ENCODE measurements at regions not wholly inside any gene's neighbourhood (a gene's known extent, or its start where the extent isn't known, plus 50 kb on each side); places are given as distances from the start of the nearest gene placed in this dataset.

DNA sequence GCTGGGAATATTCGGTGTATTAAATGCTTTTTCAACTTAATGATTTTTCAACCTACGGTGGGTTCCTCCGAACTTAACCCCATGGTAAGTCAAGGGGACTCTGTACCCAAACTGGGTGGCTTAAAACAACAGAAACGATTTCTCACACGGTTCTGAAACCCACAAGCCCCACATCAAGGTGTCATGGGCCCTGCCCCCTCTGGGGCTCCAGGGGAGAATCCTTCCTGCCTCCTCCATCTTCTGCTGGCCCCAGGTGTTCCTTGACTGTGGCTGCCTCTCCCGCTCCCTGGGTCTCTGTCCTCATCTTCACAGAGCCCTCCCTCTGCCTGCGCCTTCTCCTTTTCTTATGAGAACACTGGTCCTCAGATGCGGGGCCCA is 301.3 kb upstream of the SALL3 start:
- Histone ChIP-seq H3K27me3 (ENCODE audit: control insufficient read depth in 1 of 2, insufficient read depth in 2 of 2, low read length in 2 of 2) (peaks cover 7 to 49% of the 10 kb centered on the region in 2 experiments; a peak in 4 of 5 replicates), H2AFZ (ENCODE audit: low read length) (no peak overlapping the region), H4K20me1 (ENCODE audit: insufficient read depth, low read length) (no peaks in the 10 kb centered on the region), H3K36me3 (replicated peaks in 1 of 2; ENCODE audit: control insufficient read depth in 1 of 2, insufficient read depth in 2 of 2, low read length in 2 of 2) (no peaks in the 10 kb centered on the region), H3K9me3 (ENCODE audit: low read length) (no peaks in the 10 kb centered on the region), H3K9ac (ENCODE audit: insufficient read depth, low read depth, low read length) (no peak overlapping the region), H3K79me2 (ENCODE audit: insufficient read depth, low read length) (no peaks in the 10 kb centered on the region), H3K4me3 (replicated peaks in 1 of 3; ENCODE audit: insufficient read depth in 1 of 3, low read depth in 2 of 3, low read length in 3 of 3) (no peak overlapping the region), H3K4me1 (ENCODE audit: insufficient read depth, low read length) (no peaks in the 10 kb centered on the region), H3K27ac (ENCODE audit: extremely low read length, insufficient read depth, low read length) (no peak overlapping the region), H3K4me2 (ENCODE audit: low read depth, low read length) (no peak overlapping the region)
- ChIA-PET POLR2A (no interaction called here), CTCF (ENCODE audit: low intra/inter-chr PET ratio, low total read pairs) (no interaction called here)
- FAIRE-seq: no peak
- in situ Hi-C loops (cut with HindIII; ENCODE audit: extremely low pct_ligation_motif_present, low pct_unique_long_range_greater_than_20kb) (loop anchor here (10.0 kb wide), 1 partner anchor 186 kb away; no protein-coding TSS in a partner anchor), intact Hi-C loops (cut with micrococcal nuclease; ENCODE audit: unreplicated experiment) (no loop called here)
- ATAC-seq: no peak
- DNase-seq (ENCODE audit: low spot score): no peak
- 33% methylated on average over 8 of the region's 8 CpGs for WGBS (ENCODE audit: low lambda C conversion rate)
- TF ChIP-seq SCMH1 (CRISPR knock-in tag; IDR thresholded peaks at IDR 0.05; ENCODE audit: borderline replicate concordance) (no peak), HIVEP1 (CRISPR knock-in tag; IDR thresholded peaks at IDR 0.05) (no peak), HCFC1 (IDR thresholded peaks at IDR 0.05; ENCODE audit: low read depth, low read length) (no peak), ZNF577 (CRISPR knock-in tag; IDR thresholded peaks at IDR 0.05; ENCODE audit: borderline replicate concordance, low read depth) (no peak), ZNF891 (CRISPR knock-in tag; IDR thresholded peaks at IDR 0.05) (no peak)
- BruUV-seq (replicated peaks): no TSS peak

DNA sequence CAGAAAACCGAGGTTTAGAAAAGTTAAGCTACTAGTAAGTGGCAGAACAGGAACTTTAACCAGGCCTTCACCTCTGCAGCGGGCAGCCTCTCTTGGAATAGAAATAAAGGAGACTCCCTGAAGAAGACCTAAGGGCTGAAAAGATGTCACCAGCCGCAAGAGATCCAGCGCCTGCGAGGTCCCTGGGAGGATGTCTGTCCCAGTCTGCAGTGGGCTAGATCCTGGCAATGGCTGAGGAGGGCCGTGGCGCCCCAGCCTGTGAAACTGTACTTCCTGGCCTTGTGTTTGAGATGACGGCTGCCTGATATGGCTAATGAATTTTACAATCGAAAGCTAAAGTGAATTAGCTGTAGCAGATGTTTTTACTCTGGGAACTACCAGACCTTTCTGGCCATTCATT is 300.6 kb upstream of the SALL3 start:
- H3K36me3 ChIP-seq (replicated peaks in 1 of 2; ENCODE audit: control insufficient read depth in 1 of 2, insufficient read depth in 2 of 2, low read length in 2 of 2): no peaks in the 10 kb centered on the region
- ATAC-seq (no peak), DNase-seq (ENCODE audit: low spot score) (no peak), FAIRE-seq (no peak)
- no peak overlapping the region for H3K4me2 ChIP-seq (ENCODE audit: low read depth, low read length)
- H3K27me3 ChIP-seq (ENCODE audit: control insufficient read depth in 1 of 2, insufficient read depth in 2 of 2, low read length in 2 of 2): peaks cover 4 to 47% of the 10 kb centered on the region in 2 experiments; a peak in 4 of 5 replicates
- H3K79me2 ChIP-seq (ENCODE audit: insufficient read depth, low read length): no peaks in the 10 kb centered on the region
- no peak overlapping the region for H2AFZ ChIP-seq (ENCODE audit: low read length)
- no TSS peak for BruUV-seq (replicated peaks)
- intact Hi-C loops (cut with micrococcal nuclease; ENCODE audit: unreplicated experiment) (no loop called here), in situ Hi-C loops (cut with HindIII; ENCODE audit: extremely low pct_ligation_motif_present, low pct_unique_long_range_greater_than_20kb) (loop anchor here (10.0 kb wide), 1 partner anchor 186 kb away; no protein-coding TSS in a partner anchor)
- H3K4me3 ChIP-seq (replicated peaks in 1 of 3; ENCODE audit: insufficient read depth in 1 of 3, low read depth in 2 of 3, low read length in 3 of 3): no peak overlapping the region
- ChIA-PET CTCF (ENCODE audit: low intra/inter-chr PET ratio, low total read pairs) (no interaction called here), POLR2A (no interaction called here)
- no peaks in the 10 kb centered on the region for H3K4me1 ChIP-seq (ENCODE audit: insufficient read depth, low read length)
- 31% methylated on average over 5 of the region's 9 CpGs for WGBS (ENCODE audit: low lambda C conversion rate)
- H3K9ac ChIP-seq (ENCODE audit: insufficient read depth, low read depth, low read length): no peak overlapping the region
- no peaks in the 10 kb centered on the region for H4K20me1 ChIP-seq (ENCODE audit: insufficient read depth, low read length)
- no peaks in the 10 kb centered on the region for H3K9me3 ChIP-seq (ENCODE audit: low read length)
- no peak overlapping the region for H3K27ac ChIP-seq (ENCODE audit: extremely low read length, insufficient read depth, low read length)
- TF ChIP-seq SATB2 (CRISPR knock-in tag; IDR thresholded peaks at IDR 0.05) (no peak), STAT5B (CRISPR knock-in tag; IDR thresholded peaks at IDR 0.05) (no peak), ZNF569 (CRISPR knock-in tag; IDR thresholded peaks at IDR 0.05; ENCODE audit: borderline replicate concordance) (no peak), ONECUT2 (CRISPR knock-in tag; IDR thresholded peaks at IDR 0.05) (no peak), ZNF629 (CRISPR knock-in tag; conservative IDR thresholded peaks at IDR 0.05) (no peak), KLF12 (CRISPR knock-in tag; IDR thresholded peaks at IDR 0.05; ENCODE audit: borderline replicate concordance) (no peak), ZNF564 (CRISPR knock-in tag; IDR thresholded peaks at IDR 0.05) (no peak), SMAD9 (CRISPR knock-in tag; IDR thresholded peaks at IDR 0.05) (no peak), ERF (CRISPR knock-in tag; IDR thresholded peaks at IDR 0.05) (no peak), NFE2 (CRISPR knock-in tag; IDR thresholded peaks at IDR 0.05) (no peak), ZNF83 (CRISPR knock-in tag; IDR thresholded peaks at IDR 0.05; ENCODE audit: borderline replicate concordance) (no peak), ZNF644 (CRISPR knock-in tag; IDR thresholded peaks at IDR 0.05; ENCODE audit: low read depth) (no peak), ZIK1 (CRISPR knock-in tag; IDR thresholded peaks at IDR 0.05; ENCODE audit: borderline replicate concordance, low read depth) (no peak)
- TF ChIP-seq, protein P1, sequence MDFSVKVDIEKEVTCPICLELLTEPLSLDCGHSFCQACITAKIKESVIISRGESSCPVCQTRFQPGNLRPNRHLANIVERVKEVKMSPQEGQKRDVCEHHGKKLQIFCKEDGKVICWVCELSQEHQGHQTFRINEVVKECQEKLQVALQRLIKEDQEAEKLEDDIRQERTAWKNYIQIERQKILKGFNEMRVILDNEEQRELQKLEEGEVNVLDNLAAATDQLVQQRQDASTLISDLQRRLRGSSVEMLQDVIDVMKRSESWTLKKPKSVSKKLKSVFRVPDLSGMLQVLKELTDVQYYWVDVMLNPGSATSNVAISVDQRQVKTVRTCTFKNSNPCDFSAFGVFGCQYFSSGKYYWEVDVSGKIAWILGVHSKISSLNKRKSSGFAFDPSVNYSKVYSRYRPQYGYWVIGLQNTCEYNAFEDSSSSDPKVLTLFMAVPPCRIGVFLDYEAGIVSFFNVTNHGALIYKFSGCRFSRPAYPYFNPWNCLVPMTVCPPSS (IDR thresholded peaks at IDR 0.05): no peak

Measured in HepG2 (cell line).